Fibroblast of lung (primary cell): ENCODE measurements at regions not wholly inside any gene's neighbourhood (a gene's known extent, or its start where the extent isn't known, plus 50 kb on each side); places are given as distances from the start of the nearest gene placed in this dataset.

Source experiments
- CTCF ChIP-seq, 2 donors: IDR thresholded peaks in 1 of 2; conservative IDR thresholded peaks in 1 of 2; 1 replicate in 1 of 2; 2 replicates in 1 of 2; pipeline ENCODE4 v1.5.1; 2011 to 2012; ENCODE audit warnings: low read length in 2 of 2, control low read depth in 1 of 2, inconsistent platforms in 1 of 2, low read depth in 1 of 2, mild to moderate bottlenecking in 1 of 2
- EZH2 ChIP-seq: IDR thresholded peaks from 2 replicates; pipeline ENCODE4 v1.5.1; 2012; ENCODE audit warnings: low read length, control low read depth, mild to moderate bottlenecking; ENCODE audit errors: missing control alignments

GRCh38 chr4:177671845-177672244 is 229.6 kb upstream of the AGA start:
- no peak for TF ChIP-seq CTCF (conservative IDR thresholded peaks at IDR 0.05 in 1 of 2, IDR thresholded peaks at IDR 0.05 in 1 of 2; ENCODE audit: low read depth in 1 of 2, low read length in 2 of 2)
- no peak for TF ChIP-seq EZH2
